Loucy (cell line): ENCODE measurements at regions not wholly inside any gene's neighbourhood (a gene's known extent, or its start where the extent isn't known, plus 50 kb on each side); places are given as distances from the start of the nearest gene placed in this dataset.

Experiments used
- H2AFZ ChIP-seq: fragments of 200-600 bp; sonication (generic); 2 replicates; pipeline ENCODE4 v1.6.0; 2016; ENCODE audit warnings: antibody characterized with exemption, mild to moderate bottlenecking, low read length, moderate library complexity
- H3F3A ChIP-seq: fragments of 200-600 bp; 2 replicates; pipeline ENCODE4 v1.6.0; 2016; ENCODE audit warnings: antibody characterized with exemption, low read depth, mild to moderate bottlenecking
- H3K27me3 ChIP-seq: fragments of 200-600 bp; sonication (generic); 2 replicates; pipeline ENCODE4 v1.6.1; 2014; ENCODE audit warnings: low read length, mild to moderate bottlenecking; ENCODE audit not compliant: insufficient read depth, poor library complexity, severe bottlenecking
- H3K36me3 ChIP-seq: fragments of 200-600 bp; sonication (generic); 2 replicates; pipeline ENCODE4 v1.6.1; 2016; ENCODE audit warnings: low read length; ENCODE audit not compliant: insufficient read depth
- H3K4me1 ChIP-seq: fragments of 200-600 bp; sonication (generic); 2 replicates; pipeline ENCODE4 v1.5.1; 2014; ENCODE audit warnings: low read length, mild to moderate bottlenecking; ENCODE audit not compliant: insufficient read depth, poor library complexity, severe bottlenecking
- H3K4me2 ChIP-seq: fragments of 200-600 bp; sonication (generic); 2 replicates; pipeline ENCODE4 v1.6.0; 2014; ENCODE audit warnings: antibody characterized with exemption, low read length, low read depth, mild to moderate bottlenecking; ENCODE audit not compliant: poor library complexity, severe bottlenecking
- H3K4me3 ChIP-seq: fragments of 200-600 bp; sonication (generic); 2 replicates; pipeline ENCODE4 v1.5.1; 2014; ENCODE audit warnings: low read length, mild to moderate bottlenecking, mixed read lengths; ENCODE audit not compliant: poor library complexity, severe bottlenecking
- H3K79me2 ChIP-seq: fragments of 200-600 bp; sonication (generic); 2 replicates; pipeline ENCODE4 v1.6.1; 2014; ENCODE audit warnings: low read length; ENCODE audit not compliant: insufficient read depth
- H3K9ac ChIP-seq: fragments of 200-600 bp; sonication (generic); 2 replicates; pipeline ENCODE4 v1.6.0; 2014; ENCODE audit warnings: mild to moderate bottlenecking, low read depth, low read length, moderate library complexity; ENCODE audit not compliant: poor library complexity, severe bottlenecking
- H3K9me2 ChIP-seq: fragments of 200-600 bp; sonication (generic); replicated peaks from 2 replicates; pipeline ENCODE4 v1.6.1; 2016; ENCODE audit warnings: low read depth, low read length, mixed read lengths
- H3K9me3 ChIP-seq: fragments of 200-600 bp; sonication (generic); 2 replicates; pipeline ENCODE4 v1.6.1; 2014; ENCODE audit warnings: mild to moderate bottlenecking, antibody characterized with exemption, low read length, low read depth; ENCODE audit not compliant: insufficient read depth
- H4K20me1 ChIP-seq: fragments of 200-600 bp; sonication (generic); 2 replicates; pipeline ENCODE4 v1.6.0; 2014; ENCODE audit warnings: antibody characterized with exemption, low read length, mild to moderate bottlenecking; ENCODE audit not compliant: insufficient read depth, poor library complexity, severe bottlenecking
- EZH2phosphoT487 ChIP-seq: fragments of 200-600 bp; IDR thresholded peaks from 2 replicates; pipeline ENCODE4 v1.6.1; 2018; ENCODE audit warnings: antibody characterized with exemption, mild to moderate bottlenecking, moderate library complexity, borderline replicate concordance
- TF ChIP-seq, protein P1 (sequence below): fragments of 200-600 bp; sonication (generic); conservative IDR thresholded peaks from 2 replicates; pipeline ENCODE4 v1.5.1; 2014; ENCODE audit warnings: mild to moderate bottlenecking, antibody characterized with exemption, low read length

GRCh38 chr2:14712111-14712510 lies 79.6 kb downstream of the LRATD1 start:
- no peaks in the 10 kb centered on the region for H4K20me1 ChIP-seq

DNA sequence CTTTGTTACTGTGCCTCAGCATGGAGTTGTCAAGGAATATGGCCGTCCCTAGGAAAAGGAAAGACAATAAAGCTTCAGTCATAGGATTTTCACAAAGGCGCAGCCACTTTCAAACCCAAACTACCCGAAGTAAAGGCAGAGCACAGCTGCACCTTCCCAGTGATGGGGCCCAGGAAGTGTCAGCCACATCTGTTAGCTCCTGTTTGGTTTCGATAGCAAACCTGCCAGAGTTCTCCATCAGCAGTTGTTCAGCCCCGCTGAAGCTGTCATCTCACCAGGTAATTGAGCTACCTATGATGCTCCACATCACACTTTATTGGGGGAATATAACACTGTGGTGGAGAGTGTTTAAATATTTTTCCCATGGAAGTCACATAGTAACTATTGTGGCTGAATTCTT lies 80.7 kb downstream of the LRATD1 start:
- Histone ChIP-seq H3F3A (no peaks in the 10 kb centered on the region), H4K20me1 (no peaks in the 10 kb centered on the region), H3K79me2 (no peaks in the 10 kb centered on the region), H3K36me3 (no peaks in the 10 kb centered on the region), H3K4me2 (no peak overlapping the region), H3K9me2 (no peaks in the 10 kb centered on the region), H2AFZ (no peak overlapping the region), H3K9ac (no peak overlapping the region), H3K4me1 (no peaks in the 10 kb centered on the region), H3K9me3 (no peaks in the 10 kb centered on the region), H3K4me3 (no peak overlapping the region), H3K27me3 (no peaks in the 10 kb centered on the region)
- no peak for TF ChIP-seq EZH2phosphoT487
- TF ChIP-seq, protein P1, sequence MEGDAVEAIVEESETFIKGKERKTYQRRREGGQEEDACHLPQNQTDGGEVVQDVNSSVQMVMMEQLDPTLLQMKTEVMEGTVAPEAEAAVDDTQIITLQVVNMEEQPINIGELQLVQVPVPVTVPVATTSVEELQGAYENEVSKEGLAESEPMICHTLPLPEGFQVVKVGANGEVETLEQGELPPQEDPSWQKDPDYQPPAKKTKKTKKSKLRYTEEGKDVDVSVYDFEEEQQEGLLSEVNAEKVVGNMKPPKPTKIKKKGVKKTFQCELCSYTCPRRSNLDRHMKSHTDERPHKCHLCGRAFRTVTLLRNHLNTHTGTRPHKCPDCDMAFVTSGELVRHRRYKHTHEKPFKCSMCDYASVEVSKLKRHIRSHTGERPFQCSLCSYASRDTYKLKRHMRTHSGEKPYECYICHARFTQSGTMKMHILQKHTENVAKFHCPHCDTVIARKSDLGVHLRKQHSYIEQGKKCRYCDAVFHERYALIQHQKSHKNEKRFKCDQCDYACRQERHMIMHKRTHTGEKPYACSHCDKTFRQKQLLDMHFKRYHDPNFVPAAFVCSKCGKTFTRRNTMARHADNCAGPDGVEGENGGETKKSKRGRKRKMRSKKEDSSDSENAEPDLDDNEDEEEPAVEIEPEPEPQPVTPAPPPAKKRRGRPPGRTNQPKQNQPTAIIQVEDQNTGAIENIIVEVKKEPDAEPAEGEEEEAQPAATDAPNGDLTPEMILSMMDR = no peak

More at GRCh38 chr2:14712111-14712510, 79.6 kb downstream of the LRATD1 start:
- TF ChIP-seq EZH2phosphoT487 = no peak
- TF ChIP-seq, protein P1 = no peak
- no peaks in the 10 kb centered on the region for H3K9me2 ChIP-seq
- H3K9ac ChIP-seq = no peak overlapping the region
- no peak overlapping the region for H3K4me3 ChIP-seq
- no peak overlapping the region for H3K4me2 ChIP-seq
- no peaks in the 10 kb centered on the region for H3F3A ChIP-seq
- H3K9me3 ChIP-seq = no peaks in the 10 kb centered on the region
- H3K79me2 ChIP-seq = no peaks in the 10 kb centered on the region
- H3K4me1 ChIP-seq = no peaks in the 10 kb centered on the region
- no peaks in the 10 kb centered on the region for H3K27me3 ChIP-seq
- no peaks in the 10 kb centered on the region for H3K36me3 ChIP-seq
- no peak overlapping the region for H2AFZ ChIP-seq

DNA sequence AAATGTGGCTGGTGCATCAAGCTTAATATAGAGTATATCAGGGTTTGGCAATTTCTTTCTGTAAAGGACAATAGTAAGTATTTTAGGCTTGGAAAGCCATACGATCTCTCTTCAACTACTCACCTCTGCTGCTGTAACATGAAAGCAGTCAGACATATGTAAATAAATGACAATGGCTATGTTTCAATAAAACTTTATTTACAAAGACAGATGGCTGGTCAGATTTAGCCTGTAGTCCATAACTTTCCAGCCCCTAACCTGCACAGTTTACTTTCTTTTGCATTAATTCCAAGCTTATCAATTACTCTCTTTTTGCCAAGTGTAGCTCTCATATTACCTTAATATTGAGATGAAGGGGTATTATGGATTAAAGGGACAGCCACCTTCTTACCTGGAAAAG lies 83.1 kb downstream of the LRATD1 start:
- Histone ChIP-seq H4K20me1 (no peaks in the 10 kb centered on the region), H3K4me2 (no peak overlapping the region), H3K27me3 (no peaks in the 10 kb centered on the region), H3K9me2 (no peaks in the 10 kb centered on the region), H3K9me3 (no peaks in the 10 kb centered on the region), H3K4me3 (no peak overlapping the region), H3K36me3 (no peaks in the 10 kb centered on the region), H3F3A (no peaks in the 10 kb centered on the region), H3K79me2 (no peaks in the 10 kb centered on the region), H2AFZ (no peak overlapping the region), H3K9ac (no peak overlapping the region), H3K4me1 (no peaks in the 10 kb centered on the region)
- TF ChIP-seq, protein P1 = no peak
- no peak for TF ChIP-seq EZH2phosphoT487
